ENCODE measurements at regions not wholly inside any gene's neighbourhood (a gene's known extent, or its start where the extent isn't known, plus 50 kb on each side); places are given as distances from the start of the nearest gene placed in this dataset.

- TF ChIP-seq, protein P1, sequence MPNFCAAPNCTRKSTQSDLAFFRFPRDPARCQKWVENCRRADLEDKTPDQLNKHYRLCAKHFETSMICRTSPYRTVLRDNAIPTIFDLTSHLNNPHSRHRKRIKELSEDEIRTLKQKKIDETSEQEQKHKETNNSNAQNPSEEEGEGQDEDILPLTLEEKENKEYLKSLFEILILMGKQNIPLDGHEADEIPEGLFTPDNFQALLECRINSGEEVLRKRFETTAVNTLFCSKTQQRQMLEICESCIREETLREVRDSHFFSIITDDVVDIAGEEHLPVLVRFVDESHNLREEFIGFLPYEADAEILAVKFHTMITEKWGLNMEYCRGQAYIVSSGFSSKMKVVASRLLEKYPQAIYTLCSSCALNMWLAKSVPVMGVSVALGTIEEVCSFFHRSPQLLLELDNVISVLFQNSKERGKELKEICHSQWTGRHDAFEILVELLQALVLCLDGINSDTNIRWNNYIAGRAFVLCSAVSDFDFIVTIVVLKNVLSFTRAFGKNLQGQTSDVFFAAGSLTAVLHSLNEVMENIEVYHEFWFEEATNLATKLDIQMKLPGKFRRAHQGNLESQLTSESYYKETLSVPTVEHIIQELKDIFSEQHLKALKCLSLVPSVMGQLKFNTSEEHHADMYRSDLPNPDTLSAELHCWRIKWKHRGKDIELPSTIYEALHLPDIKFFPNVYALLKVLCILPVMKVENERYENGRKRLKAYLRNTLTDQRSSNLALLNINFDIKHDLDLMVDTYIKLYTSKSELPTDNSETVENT (CRISPR knock-in tag; IDR thresholded peaks at IDR 0.05) = no peak
Observed at GRCh38 chr3:94356581-94356980, 293.7 kb downstream of the NSUN3 start (continued).

DNA sequence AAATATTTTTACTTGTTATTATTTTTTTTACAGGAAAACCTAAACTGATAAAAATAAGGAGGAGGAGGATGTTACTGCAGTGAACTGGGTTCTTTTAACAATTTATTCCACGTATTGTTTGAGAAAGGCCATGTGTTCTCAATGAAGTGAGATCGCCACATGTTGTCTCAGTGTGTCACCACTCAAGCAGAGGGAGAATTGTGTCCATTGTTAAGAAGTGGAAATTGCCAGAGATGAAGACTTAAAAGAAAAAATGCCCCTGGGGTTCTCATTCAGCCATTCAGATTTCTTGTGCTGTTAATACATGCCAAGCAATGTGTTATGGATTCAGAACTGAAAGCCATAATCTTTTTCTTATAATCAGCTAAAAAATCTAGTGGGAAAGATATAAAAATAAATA is 297.1 kb downstream of the NSUN3 start:
- FAIRE-seq (no peak), ATAC-seq (no peak), DNase-seq (ENCODE audit: extremely low read depth in 1 of 4, low spot score in 3 of 4) (no peak)
- Histone ChIP-seq H4K20me1 (replicated peaks; ENCODE audit: control insufficient read depth, insufficient read depth, low read length) (no peaks in the 10 kb centered on the region), H3K9me3 (replicated peaks; ENCODE audit: control insufficient read depth, insufficient read depth, low read depth, low read length) (no peaks in the 10 kb centered on the region), H3K4me3 (no peak overlapping the region), H2AFZ (ENCODE audit: low read depth, low read length) (no peak overlapping the region), H3K27ac (ENCODE audit: extremely low read depth, low read depth, low read length) (no peak overlapping the region), H3K4me1 (replicated peaks in 1 of 2; ENCODE audit: control insufficient read depth in 2 of 2, insufficient read depth in 2 of 2, low read length in 2 of 2) (no peaks in the 10 kb centered on the region), H3K9me1 (ENCODE audit: control insufficient read depth, insufficient read depth, low read length) (no peaks in the 10 kb centered on the region), H3K4me2 (ENCODE audit: insufficient read depth, low read length) (no peak overlapping the region), H3K79me2 (ENCODE audit: control insufficient read depth, insufficient read depth, low read length) (no peaks in the 10 kb centered on the region), H3K9ac (ENCODE audit: insufficient read depth in 1 of 2, low read depth in 2 of 2, low read length in 2 of 2) (no peak overlapping the region), H3K36me3 (ENCODE audit: control insufficient read depth, insufficient read depth, low read length) (no peaks in the 10 kb centered on the region), H3K27me3 (ENCODE audit: control insufficient read depth in 2 of 2, insufficient read depth in 2 of 2, low read length in 2 of 2) (no peaks in the 10 kb centered on the region)
- CTCF ChIA-PET (ENCODE audit: low intra/inter-chr PET ratio) = no interaction called here
- POLR2A ChIA-PET = no interaction called here
- WGBS (ENCODE audit: insufficient coverage, low coverage, missing lambda C conversion rate) = 0% methylated on average over 2 of the region's 2 CpGs
- no TSS peak for BruUV-seq (replicated peaks)
- intact Hi-C loops (cut with micrococcal nuclease) (no loop called here), in situ Hi-C loops (cut with MboI) (no loop called here)
- TF ChIP-seq, protein P2, sequence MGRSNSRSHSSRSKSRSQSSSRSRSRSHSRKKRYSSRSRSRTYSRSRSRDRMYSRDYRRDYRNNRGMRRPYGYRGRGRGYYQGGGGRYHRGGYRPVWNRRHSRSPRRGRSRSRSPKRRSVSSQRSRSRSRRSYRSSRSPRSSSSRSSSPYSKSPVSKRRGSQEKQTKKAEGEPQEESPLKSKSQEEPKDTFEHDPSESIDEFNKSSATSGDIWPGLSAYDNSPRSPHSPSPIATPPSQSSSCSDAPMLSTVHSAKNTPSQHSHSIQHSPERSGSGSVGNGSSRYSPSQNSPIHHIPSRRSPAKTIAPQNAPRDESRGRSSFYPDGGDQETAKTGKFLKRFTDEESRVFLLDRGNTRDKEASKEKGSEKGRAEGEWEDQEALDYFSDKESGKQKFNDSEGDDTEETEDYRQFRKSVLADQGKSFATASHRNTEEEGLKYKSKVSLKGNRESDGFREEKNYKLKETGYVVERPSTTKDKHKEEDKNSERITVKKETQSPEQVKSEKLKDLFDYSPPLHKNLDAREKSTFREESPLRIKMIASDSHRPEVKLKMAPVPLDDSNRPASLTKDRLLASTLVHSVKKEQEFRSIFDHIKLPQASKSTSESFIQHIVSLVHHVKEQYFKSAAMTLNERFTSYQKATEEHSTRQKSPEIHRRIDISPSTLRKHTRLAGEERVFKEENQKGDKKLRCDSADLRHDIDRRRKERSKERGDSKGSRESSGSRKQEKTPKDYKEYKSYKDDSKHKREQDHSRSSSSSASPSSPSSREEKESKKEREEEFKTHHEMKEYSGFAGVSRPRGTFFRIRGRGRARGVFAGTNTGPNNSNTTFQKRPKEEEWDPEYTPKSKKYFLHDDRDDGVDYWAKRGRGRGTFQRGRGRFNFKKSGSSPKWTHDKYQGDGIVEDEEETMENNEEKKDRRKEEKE (IDR thresholded peaks at IDR 0.05; ENCODE audit: borderline replicate concordance in 1 of 2, control insufficient read depth in 1 of 2, low read depth in 2 of 2, low read length in 1 of 2) = no peak
- TF ChIP-seq PTBP1 (IDR thresholded peaks at IDR 0.05; ENCODE audit: low read depth, low read length) (no peak), MAFG (tag; conservative IDR thresholded peaks at IDR 0.05) (no peak), IFI16 (CRISPR knock-in tag; IDR thresholded peaks at IDR 0.05) (no peak), CEBPB (tag; IDR thresholded peaks at IDR 0.05) (no peak), ZBTB1 (CRISPR knock-in tag; IDR thresholded peaks at IDR 0.05; ENCODE audit: borderline replicate concordance, low read depth) (no peak), CEBPZ (IDR thresholded peaks at IDR 0.05; ENCODE audit: borderline replicate concordance, low read depth, low read length) (no peak), RBM17 (IDR thresholded peaks at IDR 0.05; ENCODE audit: borderline replicate concordance, low read depth, low read length) (no peak), TGIF2 (CRISPR knock-in tag; IDR thresholded peaks at IDR 0.05) (no peak)
- TF ChIP-seq, protein P3, sequence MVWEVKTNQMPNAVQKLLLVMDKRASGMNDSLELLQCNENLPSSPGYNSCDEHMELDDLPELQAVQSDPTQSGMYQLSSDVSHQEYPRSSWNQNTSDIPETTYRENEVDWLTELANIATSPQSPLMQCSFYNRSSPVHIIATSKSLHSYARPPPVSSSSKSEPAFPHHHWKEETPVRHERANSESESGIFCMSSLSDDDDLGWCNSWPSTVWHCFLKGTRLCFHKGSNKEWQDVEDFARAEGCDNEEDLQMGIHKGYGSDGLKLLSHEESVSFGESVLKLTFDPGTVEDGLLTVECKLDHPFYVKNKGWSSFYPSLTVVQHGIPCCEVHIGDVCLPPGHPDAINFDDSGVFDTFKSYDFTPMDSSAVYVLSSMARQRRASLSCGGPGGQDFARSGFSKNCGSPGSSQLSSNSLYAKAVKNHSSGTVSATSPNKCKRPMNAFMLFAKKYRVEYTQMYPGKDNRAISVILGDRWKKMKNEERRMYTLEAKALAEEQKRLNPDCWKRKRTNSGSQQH (CRISPR knock-in tag; IDR thresholded peaks at IDR 0.05) = no peak

Data from K562 (cell line).